Choroid plexus epithelial cell (primary cell): ENCODE measurements at regions not wholly inside any gene's neighbourhood (a gene's known extent, or its start where the extent isn't known, plus 50 kb on each side); places are given as distances from the start of the nearest gene placed in this dataset.

Experiments
- DNase-seq: peaks from one replicate; pipeline ENCODE4 v3.0.0-alpha.2; 2010; ENCODE audit warnings: low read depth
- H3K4me3 ChIP-seq: 2 replicates; pipeline ENCODE4 v1.5.1; 2011; ENCODE audit warnings: low read depth, mild to moderate bottlenecking, control low read depth, low read length, moderate library complexity
- CTCF ChIP-seq: conservative IDR thresholded peaks from 2 replicates; pipeline ENCODE4 v1.5.1; 2011; ENCODE audit warnings: low read depth, mild to moderate bottlenecking, control low read depth, inconsistent platforms, low read length, moderate library complexity

- H3K4me3 ChIP-seq = no peak overlapping the region
- TF ChIP-seq CTCF = no peak
- DNase-seq = no peak
Measured at GRCh38 chr6:82419132-82419581, 55.5 kb downstream of the TPBG start.

GRCh38 chr6:82419859-82420258 is 56.2 kb downstream of the TPBG start:
- no peak for TF ChIP-seq CTCF
- no peak for DNase-seq
- no peak overlapping the region for H3K4me3 ChIP-seq

GRCh38 chr6:82430611-82431010 is 67.0 kb downstream of the TPBG start:
- no peak for DNase-seq
- no peak for TF ChIP-seq CTCF
- no peak overlapping the region for H3K4me3 ChIP-seq

- no peak for TF ChIP-seq CTCF
- no peak for DNase-seq
- no peak overlapping the region for H3K4me3 ChIP-seq
Measured at GRCh38 chr6:82436740-82437139, 73.1 kb downstream of the TPBG start.

GRCh38 chr6:82437701-82438100 is 74.1 kb downstream of the TPBG start:
- no peak for TF ChIP-seq CTCF
- no peak overlapping the region for H3K4me3 ChIP-seq
- no peak for DNase-seq

GRCh38 chr6:82441047-82441855 is 77.6 kb downstream of the TPBG start:
- no peak for TF ChIP-seq CTCF
- no peak overlapping the region for H3K4me3 ChIP-seq
- no peak for DNase-seq

GRCh38 chr6:82442061-82442719 is 78.6 kb downstream of the TPBG start:
- H3K4me3 ChIP-seq = no peak overlapping the region
- no peak for TF ChIP-seq CTCF
- DNase-seq = no peak
